Calu3 (cell line): ENCODE measurements at regions not wholly inside any gene's neighbourhood (a gene's known extent, or its start where the extent isn't known, plus 50 kb on each side); places are given as distances from the start of the nearest gene placed in this dataset.

Experiments
- BruUV-seq: library from RNA; stranded (reverse); fragments of 400-500 nt; replicated peaks from 2 replicates; lab custom pipeline; 2021; lab: Mats Ljungman, UMichigan
- CTCF ChIA-PET: fragments of 300-600 bp; sonication (Branson Sonifier 250); formaldehyde crosslinking; loops from one replicate; lab custom pipeline; 2022; ENCODE audit warnings: antibody characterized with exemption; lab: Charles Lee
- DNase-seq: peaks from one replicate; pipeline ENCODE4 v3.0.0; 2022
- H3K27ac Mint-ChIP-seq: one replicate; pipeline ENCODE4 v1.8.0; 2022; ENCODE audit warnings: mixed read lengths; ENCODE audit not compliant: unreplicated experiment
- H3K27me3 Mint-ChIP-seq: one replicate; pipeline ENCODE4 v1.8.0; 2022; ENCODE audit warnings: mixed read lengths; ENCODE audit not compliant: unreplicated experiment
- H3K36me3 Mint-ChIP-seq: one replicate; pipeline ENCODE4 v1.8.0; 2022; ENCODE audit warnings: mild to moderate bottlenecking, moderate library complexity, mixed read lengths; ENCODE audit not compliant: insufficient read depth, unreplicated experiment
- H3K4me1 Mint-ChIP-seq: one replicate; pipeline ENCODE4 v1.8.0; 2022; ENCODE audit warnings: mild to moderate bottlenecking, low read depth, mixed read lengths; ENCODE audit not compliant: unreplicated experiment
- H3K4me3 Mint-ChIP-seq: one replicate; pipeline ENCODE4 v1.8.0; 2022; ENCODE audit warnings: mild to moderate bottlenecking, low read depth, moderate library complexity, mixed read lengths; ENCODE audit not compliant: unreplicated experiment
- H3K9me3 Mint-ChIP-seq: one replicate; pipeline ENCODE4 v1.8.0; 2022; ENCODE audit warnings: low read depth, mixed read lengths; ENCODE audit not compliant: unreplicated experiment
- CTCF ChIP-seq: fragments of 200-600 bp; IDR thresholded peaks from one replicate; pipeline ENCODE4 v1.8.0; 2022; ENCODE audit warnings: antibody characterized with exemption; ENCODE audit not compliant: unreplicated experiment
- intact Hi-C: fragments of 100-400 bp; cut with micrococcal nuclease; formaldehyde crosslinking; loops from one replicate; pipeline ENCODE4 v1.10.0; 2022; ENCODE audit not compliant: unreplicated experiment

GRCh38 chr3:173255555-173255954 lies 114.5 kb upstream of the SPATA16 start:
- Mint-ChIP-seq H3K9me3 (no peaks in the 10 kb centered on the region), H3K4me3 (no peak overlapping the region), H3K27ac (no peak overlapping the region), H3K36me3 (no peaks in the 10 kb centered on the region), H3K4me1 (no peaks in the 10 kb centered on the region), H3K27me3 (no peaks in the 10 kb centered on the region)
- CTCF ChIA-PET, result no interaction called here
- DNase-seq, result no peak
- no TSS peak for BruUV-seq
- intact Hi-C loops, result no loop called here
- TF ChIP-seq CTCF, result no peak

- Mint-ChIP-seq H3K27ac (no peak overlapping the region), H3K4me1 (no peaks in the 10 kb centered on the region), H3K27me3 (no peaks in the 10 kb centered on the region), H3K9me3 (peaks cover 3% of the 10 kb centered on the region), H3K36me3 (no peaks in the 10 kb centered on the region), H3K4me3 (no peak overlapping the region)
- intact Hi-C loops, result no loop called here
- BruUV-seq, result no TSS peak
- CTCF ChIA-PET, result no interaction called here
- no peak for DNase-seq
- TF ChIP-seq CTCF, result no peak
These were observed 112.4 kb upstream of the SPATA16 start for GRCh38 chr3:173253471-173253870.

- intact Hi-C loops, result no loop called here
- no peaks in the 10 kb centered on the region for H3K4me1 Mint-ChIP-seq
- no peaks in the 10 kb centered on the region for H3K36me3 Mint-ChIP-seq
- peaks cover 3% of the 10 kb centered on the region for H3K9me3 Mint-ChIP-seq
- H3K27ac Mint-ChIP-seq, result no peak overlapping the region
- BruUV-seq, result no TSS peak
- no peak for DNase-seq
- CTCF ChIA-PET, result interaction anchor here (1.8 kb wide), 1 partner anchor 68 kb away, joined by 3 read pairs; no protein-coding TSS in a partner anchor
- peak; percentile 12 for TF ChIP-seq CTCF
- no peak overlapping the region for H3K4me3 Mint-ChIP-seq
- no peaks in the 10 kb centered on the region for H3K27me3 Mint-ChIP-seq
These were observed 108.4 kb upstream of the SPATA16 start for GRCh38 chr3:173249457-173249856.

GRCh38 chr3:173241727-173242126 lies 100.7 kb upstream of the SPATA16 start:
- H3K9me3 Mint-ChIP-seq, result no peaks in the 10 kb centered on the region
- intact Hi-C loops, result no loop called here
- DNase-seq, result no peak
- no peak overlapping the region for H3K4me3 Mint-ChIP-seq
- H3K36me3 Mint-ChIP-seq, result no peaks in the 10 kb centered on the region
- no peaks in the 10 kb centered on the region for H3K27me3 Mint-ChIP-seq
- H3K4me1 Mint-ChIP-seq, result no peaks in the 10 kb centered on the region
- BruUV-seq, result no TSS peak
- CTCF ChIA-PET, result interaction anchor here (0.6 kb wide), 1 partner anchor 1269 kb away, joined by 3 read pairs; no protein-coding TSS in a partner anchor
- no peak overlapping the region for H3K27ac Mint-ChIP-seq
- no peak for TF ChIP-seq CTCF
